Upper lobe of left lung (tissue), 6 donors: ENCODE measurements at regions not wholly inside any gene's neighbourhood (a gene's known extent, or its start where the extent isn't known, plus 50 kb on each side); places are given as distances from the start of the nearest gene placed in this dataset.
A peak's percentile ranks its signal among the peaks of the same experiment; 100 is the strongest.
"Not testable (repeated sequence)": the region's sequence is repeated elsewhere in the genome, so short reads cannot be mapped to it uniquely, and the experiment has no call there.

Source experiments
- ATAC-seq, 2 donors: fragments of 200-7000 bp; cut with Tn5 transposase; one replicate each; pipeline ENCODE4 v1.9.1; 2022; ENCODE audit warnings: mild to moderate bottlenecking in 2 of 2, moderate library complexity in 2 of 2; ENCODE audit not compliant: low FRiP score in 2 of 2
- DNase-seq, 2 donors: peaks; one replicate each; pipeline ENCODE4 v3.0.0-alpha.2; 2019 to 2020
- H3K27ac ChIP-seq, 4 donors: fragments of 200-600 bp; sonication (generic); one replicate each; pipeline ENCODE4 v1.5.1; 2016 to 2019
- H3K27me3 ChIP-seq, 4 donors: fragments of 200-600 bp; sonication (generic); one replicate each; pipeline ENCODE4 v1.5.1; 2017 to 2019
- H3K36me3 ChIP-seq, 4 donors: fragments of 200-600 bp; sonication (generic); one replicate each; pipeline ENCODE4 v1.5.1; 2016 to 2019
- H3K4me1 ChIP-seq, 4 donors: fragments of 200-600 bp; sonication (generic); one replicate each; pipeline ENCODE4 v1.5.1; 2018 to 2019
- H3K4me3 ChIP-seq, 4 donors: fragments of 200-600 bp; sonication (generic); one replicate each; pipeline ENCODE4 v1.5.1; 2017 to 2019; ENCODE audit warnings: mild to moderate bottlenecking in 2 of 4, moderate library complexity in 1 of 4
- H3K9me3 ChIP-seq, 4 donors: fragments of 200-600 bp; sonication (generic); one replicate each; pipeline ENCODE4 v1.5.1; 2018 to 2019
- EP300 ChIP-seq, 4 donors: sonication (generic); formaldehyde crosslinking; IDR thresholded peaks; one replicate each; pipeline ENCODE4 v1.5.1; 2017; ENCODE audit warnings: antibody characterized with exemption in 4 of 4, control low read depth in 2 of 4
- POLR2A ChIP-seq, 4 donors: fragments of 450-650 bp; IDR thresholded peaks; one replicate each; pipeline ENCODE4 v1.5.1; 2016 to 2017; ENCODE audit warnings: antibody characterized with exemption in 4 of 4, mild to moderate bottlenecking in 2 of 4
- POLR2AphosphoS5 ChIP-seq, 2 donors: sonication (generic); formaldehyde crosslinking; IDR thresholded peaks; one replicate each; pipeline ENCODE4 v1.5.1; 2017; ENCODE audit warnings: antibody characterized with exemption in 2 of 2
- WGBS, 2 donors: methylation state at CpG; one replicate each; pipeline ENCODE4 v1.1.5; 2017 to 2018; 5-methylcytosine and 5-hydroxymethylcytosine counted together
- TF ChIP-seq, protein P1 (sequence below), 6 experiments: fragments of 450-650 bp in 4 of 6; fragments of 200-600 bp in 2 of 6; sonication (generic) in 2 of 6; IDR thresholded peaks; one replicate each; pipeline ENCODE4 v1.5.1; 2016 to 2019; ENCODE audit warnings: antibody characterized with exemption in 6 of 6
- donor health status: DM: no; HTN: no; CAD: no; lungs with moderate emphysema.
- donor health status: DM: no; HTN: yes; CAD: no; lungs with severe emphysema.

DNA sequence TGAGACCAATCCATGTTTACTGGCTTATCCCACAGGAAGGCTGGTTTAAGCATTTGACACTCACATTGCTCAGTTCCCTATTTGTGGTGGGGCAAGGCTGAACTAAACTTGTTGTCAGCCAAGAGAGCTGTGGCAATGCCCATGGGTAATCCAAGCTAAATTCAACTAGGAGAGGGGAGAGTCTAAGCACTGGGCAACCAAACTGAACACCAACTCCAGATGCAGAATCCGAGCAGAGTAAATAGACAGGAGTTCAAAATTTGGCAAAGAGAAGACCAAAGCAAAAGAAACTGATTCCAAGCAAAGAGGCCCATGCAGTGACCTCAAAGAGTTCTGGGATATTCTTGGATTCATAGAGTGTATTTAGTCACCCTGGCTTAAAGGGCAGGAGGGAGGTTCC is 106.5 kb upstream of the NT5E start:
- Histone ChIP-seq H3K4me1 (peaks cover 0 to 9% (median 0%) of the 10 kb centered on the region in 4 donors), H3K4me3 (no peak overlapping the region), H3K9me3 (no peaks in the 10 kb centered on the region), H3K27me3 (no peaks in the 10 kb centered on the region), H3K27ac (no peak overlapping the region), H3K36me3 (no peaks in the 10 kb centered on the region)
- TF ChIP-seq POLR2AphosphoS5 (IDR thresholded peaks at IDR 0.05), result no peak
- TF ChIP-seq EP300 (IDR thresholded peaks at IDR 0.05), result no peak
- no peak for TF ChIP-seq POLR2A (IDR thresholded peaks at IDR 0.05)
- TF ChIP-seq, protein P1, sequence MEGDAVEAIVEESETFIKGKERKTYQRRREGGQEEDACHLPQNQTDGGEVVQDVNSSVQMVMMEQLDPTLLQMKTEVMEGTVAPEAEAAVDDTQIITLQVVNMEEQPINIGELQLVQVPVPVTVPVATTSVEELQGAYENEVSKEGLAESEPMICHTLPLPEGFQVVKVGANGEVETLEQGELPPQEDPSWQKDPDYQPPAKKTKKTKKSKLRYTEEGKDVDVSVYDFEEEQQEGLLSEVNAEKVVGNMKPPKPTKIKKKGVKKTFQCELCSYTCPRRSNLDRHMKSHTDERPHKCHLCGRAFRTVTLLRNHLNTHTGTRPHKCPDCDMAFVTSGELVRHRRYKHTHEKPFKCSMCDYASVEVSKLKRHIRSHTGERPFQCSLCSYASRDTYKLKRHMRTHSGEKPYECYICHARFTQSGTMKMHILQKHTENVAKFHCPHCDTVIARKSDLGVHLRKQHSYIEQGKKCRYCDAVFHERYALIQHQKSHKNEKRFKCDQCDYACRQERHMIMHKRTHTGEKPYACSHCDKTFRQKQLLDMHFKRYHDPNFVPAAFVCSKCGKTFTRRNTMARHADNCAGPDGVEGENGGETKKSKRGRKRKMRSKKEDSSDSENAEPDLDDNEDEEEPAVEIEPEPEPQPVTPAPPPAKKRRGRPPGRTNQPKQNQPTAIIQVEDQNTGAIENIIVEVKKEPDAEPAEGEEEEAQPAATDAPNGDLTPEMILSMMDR (IDR thresholded peaks at IDR 0.05), result no peak
- ATAC-seq, result no peak
- no peak for DNase-seq
- WGBS, 2 donors, result 89 to 95% methylated on average over 1 of the region's 1 CpG

DNA sequence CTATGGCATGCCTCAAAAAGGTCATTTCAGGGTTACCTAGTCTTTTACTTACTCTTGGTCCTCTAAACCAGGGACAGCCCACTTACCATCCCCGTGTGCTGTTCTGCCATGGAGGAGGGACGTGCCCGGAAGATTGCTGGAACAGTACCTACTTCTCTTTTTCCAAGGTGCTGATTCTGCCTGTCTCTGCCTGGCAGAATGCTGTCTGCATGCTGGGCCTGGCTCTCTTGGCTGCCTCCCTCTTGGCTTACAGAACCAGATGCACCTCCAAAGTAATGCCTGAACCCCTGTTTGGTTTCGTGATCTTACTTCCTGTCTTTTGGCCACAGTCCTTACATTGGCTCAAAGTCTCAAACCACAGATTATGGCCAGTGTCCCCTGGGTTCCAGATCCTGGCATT is 120.7 kb upstream of the NT5E start:
- H3K4me3 ChIP-seq, result no peak overlapping the region
- H3K27ac ChIP-seq, result no peak overlapping the region
- H3K9me3 ChIP-seq, result no peaks in the 10 kb centered on the region
- DNase-seq (no peak), ATAC-seq (no peak)
- TF ChIP-seq POLR2A (IDR thresholded peaks at IDR 0.05) (no peak), POLR2AphosphoS5 (IDR thresholded peaks at IDR 0.05) (no peak), EP300 (IDR thresholded peaks at IDR 0.05) (no peak)
- TF ChIP-seq, protein P1 (IDR thresholded peaks at IDR 0.05), result no peak
- no peaks in the 10 kb centered on the region for H3K27me3 ChIP-seq
- 81 to 91% methylated on average over 4 of the region's 4 CpGs for WGBS, 2 donors
- no peaks in the 10 kb centered on the region for H3K4me1 ChIP-seq
- no peaks in the 10 kb centered on the region for H3K36me3 ChIP-seq

DNA sequence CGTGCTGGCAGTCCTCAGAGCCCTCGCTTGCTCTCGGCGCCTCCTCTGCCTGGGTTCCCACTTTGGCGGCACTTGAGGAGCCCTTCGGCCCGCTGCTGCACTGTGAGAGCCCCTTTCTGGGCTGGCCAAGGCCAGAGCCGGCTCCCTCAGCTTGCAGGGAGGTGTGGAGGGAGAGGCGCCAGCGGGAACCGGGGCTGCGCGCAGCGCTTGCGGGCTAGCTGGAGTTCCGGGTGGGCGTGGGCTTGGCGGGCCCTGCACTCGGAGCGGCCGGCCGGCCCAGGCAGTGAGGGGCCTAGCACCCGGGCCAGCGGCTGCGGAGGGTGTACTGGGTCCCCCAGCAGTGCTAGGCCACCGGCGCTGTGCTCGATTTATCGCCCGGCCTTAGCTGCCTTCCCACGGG is 124.1 kb upstream of the NT5E start:
- not testable (repeated sequence) for H3K9me3 ChIP-seq, ATAC-seq, H3K4me3 ChIP-seq, H3K4me1 ChIP-seq, H3K27ac ChIP-seq, H3K36me3 ChIP-seq, H3K27me3 ChIP-seq
- DNase-seq, result peak in 1 of 2 donors; percentile 71
- 93 to 97% methylated on average over 17 to 31 of the region's 31 CpGs for WGBS, 2 donors

DNA sequence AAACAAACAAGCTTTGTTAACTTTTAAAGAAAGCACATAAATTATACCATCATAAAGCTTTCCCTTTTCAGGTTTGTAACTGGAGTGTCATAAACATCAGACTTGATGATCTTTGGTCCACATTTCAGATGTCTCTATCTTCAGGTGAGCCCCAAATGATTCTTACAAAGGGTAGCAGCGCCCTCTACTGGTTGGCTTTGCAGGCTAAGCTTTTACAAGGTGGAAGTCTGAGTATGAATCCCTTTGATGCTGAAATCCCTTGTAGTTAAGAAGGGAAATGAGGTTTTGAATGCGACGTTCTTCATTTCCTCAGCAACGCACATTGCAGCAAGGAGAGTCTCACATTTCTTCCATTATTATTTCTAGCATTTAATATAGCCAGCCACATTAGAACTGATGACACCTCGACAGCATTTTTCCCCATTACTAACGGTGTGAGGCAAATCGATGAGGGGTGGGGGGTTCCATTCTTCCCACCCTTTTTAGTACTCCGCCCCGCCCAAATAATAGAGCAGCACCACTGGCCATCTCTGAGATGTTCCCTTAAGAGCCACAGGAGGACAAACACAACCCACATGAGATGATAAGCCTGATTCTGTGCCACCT is 126.3 kb upstream of the NT5E start:
- Histone ChIP-seq H3K36me3 (no peaks in the 10 kb centered on the region), H3K27me3 (no peaks in the 10 kb centered on the region), H3K4me3 (no peak overlapping the region), H3K4me1 (no peaks in the 10 kb centered on the region), H3K9me3 (no peaks in the 10 kb centered on the region), H3K27ac (no peak overlapping the region)
- peak in 1 of 2 donors; percentile 80 for ATAC-seq
- 35 to 36% methylated on average over 9 of the region's 9 CpGs for WGBS, 2 donors
- peak in 1 of 2 donors; percentile 61 for DNase-seq
- TF ChIP-seq, protein P1 (IDR thresholded peaks at IDR 0.05), result peak; percentile 44 to 76 (median 60)
- no peak for TF ChIP-seq EP300 (IDR thresholded peaks at IDR 0.05)

DNA sequence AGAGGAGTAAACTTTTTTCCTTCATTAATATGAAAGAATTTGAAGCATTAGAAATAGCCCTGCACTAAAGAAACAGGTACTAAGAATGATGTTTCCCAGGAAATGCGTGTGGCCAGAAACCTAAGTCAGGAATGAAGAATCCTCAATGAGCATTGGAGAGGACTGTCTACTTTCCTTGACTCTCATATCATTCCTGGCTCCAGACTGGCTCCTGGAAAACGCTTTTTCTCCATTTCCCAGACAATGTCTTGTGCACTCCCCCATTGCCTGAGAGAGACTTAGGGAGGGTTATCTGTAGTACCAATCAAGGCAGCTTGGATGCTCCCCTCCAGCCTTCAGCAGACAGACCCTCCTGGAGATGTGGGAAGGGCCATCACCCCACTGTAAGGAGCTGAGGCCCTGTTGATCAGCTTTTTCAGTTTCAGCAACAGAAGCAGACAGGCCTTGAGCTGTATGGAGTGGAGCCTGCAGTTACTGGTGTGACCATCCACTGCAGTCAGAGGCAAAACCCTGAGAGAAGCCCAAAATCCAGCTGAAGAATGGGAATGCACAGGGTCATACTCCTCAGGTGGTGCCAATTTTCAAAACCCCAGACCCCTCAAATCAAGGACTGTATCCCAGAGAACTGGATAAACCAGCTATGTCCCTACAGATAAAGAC is 127.3 kb upstream of the NT5E start:
- H3K4me1 ChIP-seq, result no peaks in the 10 kb centered on the region
- no peaks in the 10 kb centered on the region for H3K36me3 ChIP-seq
- no peak overlapping the region for H3K4me3 ChIP-seq
- no peak overlapping the region for H3K27ac ChIP-seq
- TF ChIP-seq POLR2A (IDR thresholded peaks at IDR 0.05) (no peak), EP300 (IDR thresholded peaks at IDR 0.05) (no peak), POLR2AphosphoS5 (IDR thresholded peaks at IDR 0.05) (no peak)
- TF ChIP-seq, protein P1 (IDR thresholded peaks at IDR 0.05), result no peak
- peaks cover 0 to 8% (median 3%) of the 10 kb centered on the region in 4 donors for H3K9me3 ChIP-seq
- no peaks in the 10 kb centered on the region for H3K27me3 ChIP-seq
- no peak for DNase-seq
- WGBS, 2 donors, result 34 to 50% methylated on average over 2 of the region's 2 CpGs
- peak in 1 of 2 donors; percentile 15 for ATAC-seq
